ENCODE measurements at regions not wholly inside any gene's neighbourhood (a gene's known extent, or its start where the extent isn't known, plus 50 kb on each side); places are given as distances from the start of the nearest gene placed in this dataset.

DNA sequence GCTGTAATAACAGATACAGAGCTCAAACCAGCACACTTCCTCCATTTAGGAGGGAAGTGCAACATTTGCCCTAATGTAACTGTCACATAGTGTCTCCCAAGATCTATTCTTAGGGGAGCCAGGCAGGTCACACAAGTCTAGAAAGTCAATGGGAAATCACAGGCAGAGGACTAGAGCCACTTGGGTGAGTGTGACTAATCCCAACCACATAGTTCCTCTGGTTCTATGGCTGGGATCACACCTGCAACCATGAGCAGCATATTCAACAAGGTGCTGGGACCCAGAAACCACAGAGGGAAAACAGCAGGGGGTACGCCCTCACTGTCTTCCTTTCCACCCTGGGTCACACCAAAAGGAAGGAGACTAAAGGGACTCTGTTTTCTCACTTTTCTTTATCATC, 66.8 kb upstream of the TACR3 start:
- TF ChIP-seq POLR2A (IDR thresholded peaks at IDR 0.05): no peak
- no peak for TF ChIP-seq EP300 (IDR thresholded peaks at IDR 0.05)
- TF ChIP-seq, protein P1, sequence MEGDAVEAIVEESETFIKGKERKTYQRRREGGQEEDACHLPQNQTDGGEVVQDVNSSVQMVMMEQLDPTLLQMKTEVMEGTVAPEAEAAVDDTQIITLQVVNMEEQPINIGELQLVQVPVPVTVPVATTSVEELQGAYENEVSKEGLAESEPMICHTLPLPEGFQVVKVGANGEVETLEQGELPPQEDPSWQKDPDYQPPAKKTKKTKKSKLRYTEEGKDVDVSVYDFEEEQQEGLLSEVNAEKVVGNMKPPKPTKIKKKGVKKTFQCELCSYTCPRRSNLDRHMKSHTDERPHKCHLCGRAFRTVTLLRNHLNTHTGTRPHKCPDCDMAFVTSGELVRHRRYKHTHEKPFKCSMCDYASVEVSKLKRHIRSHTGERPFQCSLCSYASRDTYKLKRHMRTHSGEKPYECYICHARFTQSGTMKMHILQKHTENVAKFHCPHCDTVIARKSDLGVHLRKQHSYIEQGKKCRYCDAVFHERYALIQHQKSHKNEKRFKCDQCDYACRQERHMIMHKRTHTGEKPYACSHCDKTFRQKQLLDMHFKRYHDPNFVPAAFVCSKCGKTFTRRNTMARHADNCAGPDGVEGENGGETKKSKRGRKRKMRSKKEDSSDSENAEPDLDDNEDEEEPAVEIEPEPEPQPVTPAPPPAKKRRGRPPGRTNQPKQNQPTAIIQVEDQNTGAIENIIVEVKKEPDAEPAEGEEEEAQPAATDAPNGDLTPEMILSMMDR (IDR thresholded peaks at IDR 0.05): no peak

All from stomach (tissue), 4 donors.